WTC11 (cell line): ENCODE measurements at regions not wholly inside any gene's neighbourhood (a gene's known extent, or its start where the extent isn't known, plus 50 kb on each side); places are given as distances from the start of the nearest gene placed in this dataset.

Source experiments
- ATAC-seq: fragments of 200-7000 bp; cut with Tn5 transposase; 2 replicates; pipeline ENCODE4 v1.10.0; 2021; ENCODE audit warnings: mild to moderate bottlenecking, moderate library complexity
- CTCF ChIA-PET: fragments of 300-600 bp; sonication (Branson Sonifier 250); formaldehyde crosslinking; loops from one replicate; lab custom pipeline; 2021; ENCODE audit warnings: antibody characterized with exemption; lab: Charles Lee
- POLR2A ChIA-PET: fragments of 350-600 bp; sonication (Branson Sonifier 250); formaldehyde crosslinking; loops from one replicate; lab custom pipeline; 2021; ENCODE audit warnings: antibody characterized with exemption; lab: Charles Lee
- DNase-seq: peaks from one replicate; pipeline ENCODE4 v3.0.0; 2021; ENCODE audit warnings: low spot score
- H3K27ac Mint-ChIP-seq: 2 replicates; pipeline ENCODE4 v1.8.0; 2021; ENCODE audit warnings: mixed read lengths
- H3K27me3 Mint-ChIP-seq: 2 replicates; pipeline ENCODE4 v1.8.0; 2021; ENCODE audit warnings: low read depth, mild to moderate bottlenecking, moderate library complexity, mixed read lengths
- H3K36me3 Mint-ChIP-seq: 2 replicates; pipeline ENCODE4 v1.8.0; 2021; ENCODE audit warnings: mixed read lengths
- H3K4me1 Mint-ChIP-seq: 2 replicates; pipeline ENCODE4 v1.8.0; 2022; ENCODE audit warnings: mixed read lengths
- H3K4me3 Mint-ChIP-seq: 2 replicates; pipeline ENCODE4 v1.8.0; 2021; ENCODE audit warnings: mild to moderate bottlenecking, moderate library complexity, mixed read lengths
- H3K9me3 Mint-ChIP-seq: 2 replicates; pipeline ENCODE4 v1.8.0; 2021; ENCODE audit warnings: mixed read lengths
- CREB1 ChIP-seq: sonication (generic); formaldehyde crosslinking; IDR thresholded peaks from 2 replicates; pipeline ENCODE4 v1.8.0; 2023; ENCODE audit warnings: mild to moderate bottlenecking, missing genetic modification reagents
- CTCF ChIP-seq: fragments of 200-600 bp; IDR thresholded peaks from 2 replicates; pipeline ENCODE4 v1.8.0; 2022; ENCODE audit warnings: antibody characterized with exemption
- ESRRA ChIP-seq: sonication (generic); formaldehyde crosslinking; IDR thresholded peaks from 2 replicates; pipeline ENCODE4 v1.8.1; 2022; ENCODE audit warnings: mild to moderate bottlenecking, missing genetic modification reagents, borderline replicate concordance
- ETV6 ChIP-seq: sonication (generic); formaldehyde crosslinking; IDR thresholded peaks from 2 replicates; pipeline ENCODE4 v1.8.1; 2022; ENCODE audit warnings: mild to moderate bottlenecking, missing genetic modification reagents
- FOXP4 ChIP-seq: sonication (generic); formaldehyde crosslinking; IDR thresholded peaks from 2 replicates; pipeline ENCODE4 v1.8.0; 2022; ENCODE audit warnings: mild to moderate bottlenecking, missing genetic modification reagents
- GRHL2 ChIP-seq: fragments of 250-450 bp; sonication (Bioruptor Pico); IDR thresholded peaks from 2 replicates; pipeline ENCODE4 v1.8.0; 2022; ENCODE audit warnings: mild to moderate bottlenecking, moderate library complexity; ENCODE audit not compliant: insufficient replicate concordance, severe bottlenecking
- JUN ChIP-seq: sonication (generic); formaldehyde crosslinking; IDR thresholded peaks from 2 replicates; pipeline ENCODE4 v1.8.0; 2023; ENCODE audit warnings: mild to moderate bottlenecking, missing genetic modification reagents
- KAT7 ChIP-seq: sonication (generic); formaldehyde crosslinking; IDR thresholded peaks from 2 replicates; pipeline ENCODE4 v1.8.1; 2023; ENCODE audit warnings: missing genetic modification reagents, mild to moderate bottlenecking, borderline replicate concordance
- NR2C2 ChIP-seq: sonication (generic); formaldehyde crosslinking; IDR thresholded peaks from 2 replicates; pipeline ENCODE4 v1.8.0; 2022; ENCODE audit warnings: mild to moderate bottlenecking, missing genetic modification reagents
- PRRX2 ChIP-seq: fragments of 250-450 bp; sonication (Bioruptor Pico); IDR thresholded peaks from 2 replicates; pipeline ENCODE4 v1.8.0; 2021; ENCODE audit warnings: mild to moderate bottlenecking
- RORB ChIP-seq: fragments of 250-450 bp; sonication (Bioruptor Pico); IDR thresholded peaks from 2 replicates; pipeline ENCODE4 v1.9.0; 2021; ENCODE audit warnings: mild to moderate bottlenecking
- STAT6 ChIP-seq: sonication (generic); formaldehyde crosslinking; conservative IDR thresholded peaks from 2 replicates; pipeline ENCODE4 v1.8.1; 2023; ENCODE audit warnings: mild to moderate bottlenecking, low read depth, missing genetic modification reagents, moderate library complexity
- TEAD4 ChIP-seq: sonication (generic); formaldehyde crosslinking; IDR thresholded peaks from 2 replicates; pipeline ENCODE4 v1.8.0; 2022; ENCODE audit warnings: mild to moderate bottlenecking, missing genetic modification reagents
- USF2 ChIP-seq: sonication (generic); formaldehyde crosslinking; IDR thresholded peaks from 2 replicates; pipeline ENCODE4 v1.8.1; 2023; ENCODE audit warnings: mild to moderate bottlenecking, missing genetic modification reagents, moderate library complexity
- ZBTB43 ChIP-seq: sonication (generic); formaldehyde crosslinking; IDR thresholded peaks from 2 replicates; pipeline ENCODE4 v1.8.1; 2023; ENCODE audit warnings: mild to moderate bottlenecking, missing genetic modification reagents
- ZNF416 ChIP-seq: fragments of 250-450 bp; sonication (Bioruptor Pico); IDR thresholded peaks from 2 replicates; pipeline ENCODE4 v1.9.0; 2021; ENCODE audit warnings: mild to moderate bottlenecking, inconsistent platforms
- ZNF423 ChIP-seq: fragments of 250-450 bp; sonication (Bioruptor Pico); IDR thresholded peaks from 2 replicates; pipeline ENCODE4 v2.1.2; 2022; ENCODE audit warnings: mild to moderate bottlenecking, moderate library complexity
- ZSCAN18 ChIP-seq: fragments of 250-450 bp; sonication (Bioruptor Pico); IDR thresholded peaks from 2 replicates; pipeline ENCODE4 v2.1.2; 2022; ENCODE audit warnings: mild to moderate bottlenecking, moderate library complexity

GRCh38 chr4:148684638-148685037 lies 242.4 kb upstream of the NR3C2 start:
- TF ChIP-seq JUN (CRISPR knock-in tag): no peak
- TF ChIP-seq ZBTB43 (CRISPR knock-in tag): no peak
- no peak for TF ChIP-seq FOXP4
- TF ChIP-seq USF2 (CRISPR knock-in tag): no peak
- no peak for TF ChIP-seq GRHL2 (CRISPR knock-in tag)
- TF ChIP-seq ZNF423 (CRISPR knock-in tag): no peak
- TF ChIP-seq ETV6: no peak
- no peak for TF ChIP-seq ESRRA (CRISPR knock-in tag)
- no peak for TF ChIP-seq NR2C2 (CRISPR knock-in tag)
- no peak for TF ChIP-seq PRRX2 (CRISPR knock-in tag)
- no peak for TF ChIP-seq STAT6 (CRISPR knock-in tag)
- no peak for TF ChIP-seq ZSCAN18 (CRISPR knock-in tag)
- TF ChIP-seq KAT7: no peak
- TF ChIP-seq RORB: no peak
- TF ChIP-seq ZNF416 (CRISPR knock-in tag): no peak
- no peak for TF ChIP-seq TEAD4 (CRISPR knock-in tag)
- no peak for TF ChIP-seq CTCF
- no peak for TF ChIP-seq CREB1 (CRISPR knock-in tag)
- CTCF ChIA-PET: no interaction called here
- ATAC-seq: no peak

More at GRCh38 chr4:148684638-148685037, 242.4 kb upstream of the NR3C2 start:
- no peak for DNase-seq
- H3K36me3 Mint-ChIP-seq: no peaks in the 10 kb centered on the region
- H3K9me3 Mint-ChIP-seq: no peaks in the 10 kb centered on the region
- POLR2A ChIA-PET: no interaction called here
- H3K4me1 Mint-ChIP-seq: no peaks in the 10 kb centered on the region
- no peak overlapping the region for H3K27ac Mint-ChIP-seq
- H3K4me3 Mint-ChIP-seq: no peak overlapping the region
- no peaks in the 10 kb centered on the region for H3K27me3 Mint-ChIP-seq
